ENCODE measurements at regions not wholly inside any gene's neighbourhood (a gene's known extent, or its start where the extent isn't known, plus 50 kb on each side); places are given as distances from the start of the nearest gene placed in this dataset.

- no peak overlapping the region for H3K27ac ChIP-seq
- POLR2A ChIA-PET = no interaction called here
- FAIRE-seq (no peak), DNase-seq (ENCODE audit: low read depth in 1 of 2, low spot score in 1 of 2) (no peak), ATAC-seq (no peak)
- TF ChIP-seq CEBPB (IDR thresholded peaks at IDR 0.05) (no peak), TFCP2L1 (CRISPR knock-in tag; IDR thresholded peaks at IDR 0.05) (no peak), ESRRA (IDR thresholded peaks at IDR 0.05; ENCODE audit: borderline replicate concordance, low read length) (no peak), ELK1 (IDR thresholded peaks at IDR 0.05; ENCODE audit: low read depth, low read length) (no peak)
- no peaks in the 10 kb centered on the region for H3K9me3 ChIP-seq
- peaks cover 11% of the 10 kb centered on the region for H3K4me1 ChIP-seq
- no peak overlapping the region for H3K4me3 ChIP-seq
- no peak overlapping the region for H3K4me2 ChIP-seq
- 98% methylated on average over 8 of the region's 29 CpGs for WGBS (ENCODE audit: missing lambda C conversion rate)
- CTCF ChIA-PET = interaction anchor here (0.8 to 0.9 kb wide), 2 partner anchors 14 to 15 kb away, joined by 3 read pairs; no protein-coding TSS in a partner anchor
Measured at GRCh38 chr19:5290336-5291262, 50.0 kb downstream of the PTPRS start.

DNA sequence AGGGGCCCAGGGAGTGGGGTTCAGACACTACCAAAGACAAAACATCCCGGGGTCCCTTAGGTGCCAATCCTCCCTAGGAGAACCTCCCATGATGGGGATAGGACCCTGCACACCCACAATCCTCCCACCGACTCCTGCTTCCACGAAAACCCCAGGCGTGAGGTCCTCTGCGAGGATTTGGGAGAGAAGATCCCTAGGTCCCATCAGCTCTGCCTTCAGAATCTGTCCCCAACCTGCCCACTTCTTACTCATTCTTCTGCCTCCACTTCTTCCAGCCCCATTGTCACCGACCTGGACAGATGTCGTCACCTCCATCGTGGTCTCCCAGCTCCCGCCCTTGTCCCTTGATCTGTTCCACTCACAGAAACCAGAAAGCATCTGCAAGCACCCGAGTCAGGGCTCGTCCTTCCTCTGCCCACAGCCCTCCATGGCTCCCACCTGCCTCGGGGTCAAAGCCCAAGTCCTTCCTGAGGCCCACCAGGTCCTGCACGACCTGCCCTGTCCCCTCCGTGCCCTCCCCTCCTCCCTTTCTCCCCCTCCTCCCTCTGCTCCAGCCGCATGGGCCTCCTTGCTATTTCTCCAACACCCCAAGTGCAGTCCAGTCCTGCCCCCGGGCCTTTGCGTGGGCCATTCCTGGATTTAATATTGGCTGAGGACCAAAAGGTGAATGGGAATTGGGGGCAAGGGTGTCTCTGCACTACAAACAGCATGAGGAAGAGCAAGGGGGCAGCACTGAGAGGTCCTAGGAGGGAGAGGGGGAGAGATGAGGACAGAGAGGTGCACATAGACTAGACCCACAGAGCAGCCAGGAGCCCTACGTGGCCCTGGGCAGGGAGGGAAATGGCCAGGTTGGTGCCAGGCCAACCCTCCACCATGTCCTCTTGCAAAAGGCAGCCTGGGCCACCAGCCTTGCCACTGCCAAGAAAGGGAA, 51.3 kb downstream of the PTPRS start:
- Histone ChIP-seq H3K9me3 (no peaks in the 10 kb centered on the region), H3K27ac (no peak overlapping the region), H3K4me1 (peaks cover 11% of the 10 kb centered on the region), H3K4me2 (no peak overlapping the region), H3K4me3 (no peak overlapping the region)
- ChIA-PET CTCF (interaction anchor here (0.8 kb wide), 1 partner anchor 16 kb away, joined by 3 read pairs; no protein-coding TSS in a partner anchor), POLR2A (no interaction called here)
- FAIRE-seq (no peak), DNase-seq (ENCODE audit: low read depth in 1 of 2, low spot score in 1 of 2) (no peak), ATAC-seq (no peak)
- WGBS (ENCODE audit: missing lambda C conversion rate) = 83% methylated on average over 16 of the region's 18 CpGs
- TF ChIP-seq CHD4 (IDR thresholded peaks at IDR 0.05; ENCODE audit: borderline replicate concordance) (no peak), EHF (CRISPR knock-in tag; IDR thresholded peaks at IDR 0.05) (no peak)

DNA sequence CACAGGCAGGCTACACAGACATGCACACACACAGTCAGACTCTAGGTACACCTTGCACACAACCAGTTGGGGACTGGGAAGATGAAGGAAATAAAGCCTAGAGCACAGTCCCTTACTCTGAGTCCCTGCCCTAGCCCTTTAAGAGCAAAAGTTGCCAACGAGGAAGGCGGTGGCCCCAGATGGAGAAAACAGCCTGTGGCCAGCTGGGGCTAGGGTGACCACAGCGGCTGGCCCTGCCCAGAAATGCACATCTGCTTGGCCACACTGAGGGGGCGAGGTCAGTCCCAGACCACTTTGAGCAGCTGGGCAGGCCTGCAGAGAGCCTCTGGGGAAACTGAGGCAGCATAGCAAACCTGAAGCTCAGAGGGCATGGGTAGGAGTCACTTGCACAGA, 52.3 kb downstream of the PTPRS start:
- DNase-seq (ENCODE audit: low read depth in 1 of 2, low spot score in 1 of 2) = no peak
- POLR2A ChIA-PET = no interaction called here
- Histone ChIP-seq H3K27ac (no peak overlapping the region), H3K9me3 (no peaks in the 10 kb centered on the region), H3K4me2 (no peak overlapping the region), H3K4me3 (no peak overlapping the region), H3K4me1 (peaks cover 7% of the 10 kb centered on the region)
- 47% methylated on average over 4 of the region's 4 CpGs for WGBS (ENCODE audit: missing lambda C conversion rate)
- no peak for ATAC-seq
- CTCF ChIA-PET = no interaction called here
- TF ChIP-seq HOXB13 (CRISPR knock-in tag; IDR thresholded peaks at IDR 0.05; ENCODE audit: low read depth) (no peak), KDM5A (IDR thresholded peaks at IDR 0.05) (no peak), POLR2A (IDR thresholded peaks at IDR 0.05; ENCODE audit: low read length) (no peak), JUNB (IDR thresholded peaks at IDR 0.05) (no peak), EHMT2 (IDR thresholded peaks at IDR 0.05; ENCODE audit: low read depth) (no peak), PHF8 (IDR thresholded peaks at IDR 0.05; ENCODE audit: borderline replicate concordance, low read depth) (no peak), HMGXB4 (CRISPR knock-in tag; IDR thresholded peaks at IDR 0.05; ENCODE audit: borderline replicate concordance) (no peak), HEYL (CRISPR knock-in tag; IDR thresholded peaks at IDR 0.05) (no peak), HOXB5 (CRISPR knock-in tag; IDR thresholded peaks at IDR 0.05) (no peak), E2F6 (IDR thresholded peaks at IDR 0.05; ENCODE audit: borderline replicate concordance, low read depth) (no peak), TFCP2L1 (CRISPR knock-in tag; IDR thresholded peaks at IDR 0.05) (no peak), ESRRA (IDR thresholded peaks at IDR 0.05; ENCODE audit: borderline replicate concordance, low read length) (no peak)
- TF ChIP-seq, protein P1, sequence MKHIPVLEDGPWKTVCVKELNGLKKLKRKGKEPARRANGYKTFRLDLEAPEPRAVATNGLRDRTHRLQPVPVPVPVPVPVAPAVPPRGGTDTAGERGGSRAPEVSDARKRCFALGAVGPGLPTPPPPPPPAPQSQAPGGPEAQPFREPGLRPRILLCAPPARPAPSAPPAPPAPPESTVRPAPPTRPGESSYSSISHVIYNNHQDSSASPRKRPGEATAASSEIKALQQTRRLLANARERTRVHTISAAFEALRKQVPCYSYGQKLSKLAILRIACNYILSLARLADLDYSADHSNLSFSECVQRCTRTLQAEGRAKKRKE (CRISPR knock-in tag; IDR thresholded peaks at IDR 0.05; ENCODE audit: low read depth) = no peak
- TF ChIP-seq, protein P2, sequence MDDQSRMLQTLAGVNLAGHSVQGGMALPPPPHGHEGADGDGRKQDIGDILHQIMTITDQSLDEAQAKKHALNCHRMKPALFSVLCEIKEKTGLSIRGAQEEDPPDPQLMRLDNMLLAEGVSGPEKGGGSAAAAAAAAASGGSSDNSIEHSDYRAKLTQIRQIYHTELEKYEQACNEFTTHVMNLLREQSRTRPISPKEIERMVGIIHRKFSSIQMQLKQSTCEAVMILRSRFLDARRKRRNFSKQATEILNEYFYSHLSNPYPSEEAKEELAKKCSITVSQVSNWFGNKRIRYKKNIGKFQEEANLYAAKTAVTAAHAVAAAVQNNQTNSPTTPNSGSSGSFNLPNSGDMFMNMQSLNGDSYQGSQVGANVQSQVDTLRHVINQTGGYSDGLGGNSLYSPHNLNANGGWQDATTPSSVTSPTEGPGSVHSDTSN (IDR thresholded peaks at IDR 0.05) = no peak
- no peak for FAIRE-seq

Measured in A549 (cell line).